Fibroblast of lung (primary cell): ENCODE measurements at regions not wholly inside any gene's neighbourhood (a gene's known extent, or its start where the extent isn't known, plus 50 kb on each side); places are given as distances from the start of the nearest gene placed in this dataset.

ENCODE experiments used
- CTCF ChIP-seq, 2 donors: IDR thresholded peaks in 1 of 2; conservative IDR thresholded peaks in 1 of 2; 1 replicate in 1 of 2; 2 replicates in 1 of 2; pipeline ENCODE4 v1.5.1; 2011 to 2012; ENCODE audit warnings: low read length in 2 of 2, control low read depth in 1 of 2, inconsistent platforms in 1 of 2, low read depth in 1 of 2, mild to moderate bottlenecking in 1 of 2
- EZH2 ChIP-seq: IDR thresholded peaks from 2 replicates; pipeline ENCODE4 v1.5.1; 2012; ENCODE audit warnings: low read length, control low read depth, mild to moderate bottlenecking; ENCODE audit errors: missing control alignments

- TF ChIP-seq CTCF (conservative IDR thresholded peaks at IDR 0.05 in 1 of 2, IDR thresholded peaks at IDR 0.05 in 1 of 2; ENCODE audit: low read depth in 1 of 2, low read length in 2 of 2), result no peak
- no peak for TF ChIP-seq EZH2
Observed at GRCh38 chr4:154989511-154989910, 208.4 kb downstream of the RBM46 start.
